Testis (tissue), 2 donors: ENCODE measurements at regions not wholly inside any gene's neighbourhood (a gene's known extent, or its start where the extent isn't known, plus 50 kb on each side); places are given as distances from the start of the nearest gene placed in this dataset.

ENCODE experiments used
- CTCF ChIP-seq, 3 experiments: fragments of 450-650 bp in 2 of 3; fragments of 200-600 bp in 1 of 3; sonication (generic) in 1 of 3; IDR thresholded peaks; one replicate each; pipeline ENCODE4 v1.5.1; 2016 to 2019; ENCODE audit warnings: antibody characterized with exemption in 3 of 3, mild to moderate bottlenecking in 2 of 3, moderate library complexity in 1 of 3
- POLR2A ChIP-seq: fragments of 450-650 bp; IDR thresholded peaks from one replicate; pipeline ENCODE4 v1.6.1; 2017; ENCODE audit warnings: antibody characterized with exemption, mild to moderate bottlenecking, moderate library complexity

GRCh38 chr1:189936861-189937260 is 540.8 kb downstream of the BRINP3 start:
- no peak for TF ChIP-seq CTCF (IDR thresholded peaks at IDR 0.05)
- TF ChIP-seq POLR2A: no peak
